ENCODE measurements at regions not wholly inside any gene's neighbourhood (a gene's known extent, or its start where the extent isn't known, plus 50 kb on each side); places are given as distances from the start of the nearest gene placed in this dataset.

- no peak for DNase-seq
These were observed 532.8 kb downstream of the BRD1 start for GRCh38 chr22:49294656-49295464.

- no peak for DNase-seq
These were observed 534.8 kb downstream of the BRD1 start for GRCh38 chr22:49292909-49293308.

GRCh38 chr22:49291781-49292180 lies 535.9 kb downstream of the BRD1 start:
- DNase-seq = no peak

GRCh38 chr22:49291169-49291568 lies 536.5 kb downstream of the BRD1 start:
- no peak for DNase-seq

GRCh38 chr22:49290711-49291110 lies 537.0 kb downstream of the BRD1 start:
- no peak for DNase-seq

- DNase-seq = no peak
These were observed 537.6 kb downstream of the BRD1 start for GRCh38 chr22:49289822-49290679.

- DNase-seq = no peak
These were observed 541.4 kb downstream of the BRD1 start for GRCh38 chr22:49286181-49286760.

GRCh38 chr22:49284931-49285330 lies 542.7 kb downstream of the BRD1 start:
- DNase-seq = no peak

- no peak for DNase-seq
These were observed 543.5 kb downstream of the BRD1 start for GRCh38 chr22:49284056-49284784.

GRCh38 chr22:49282596-49282995 lies 545.1 kb downstream of the BRD1 start:
- no peak for DNase-seq

GRCh38 chr22:49281467-49282340 lies 546.0 kb downstream of the BRD1 start:
- no peak for DNase-seq

- DNase-seq = no peak
These were observed 549.3 kb downstream of the BRD1 start for GRCh38 chr22:49278340-49278739.

- DNase-seq = no peak
These were observed 551.1 kb downstream of the BRD1 start for GRCh38 chr22:49276567-49276966.

- DNase-seq = no peak
These were observed 552.8 kb downstream of the BRD1 start for GRCh38 chr22:49274754-49275380.

GRCh38 chr22:49272546-49273125 lies 555.0 kb downstream of the BRD1 start:
- no peak for DNase-seq

- no peak for DNase-seq
These were observed 555.8 kb downstream of the BRD1 start for GRCh38 chr22:49271831-49272230.

- no peak for DNase-seq
These were observed 556.3 kb downstream of the BRD1 start for GRCh38 chr22:49271369-49271727.

GRCh38 chr22:49270595-49271368 lies 556.9 kb downstream of the BRD1 start:
- DNase-seq = no peak

- no peak for DNase-seq
These were observed 557.7 kb downstream of the BRD1 start for GRCh38 chr22:49269928-49270327.

- no peak for DNase-seq
These were observed 558.3 kb downstream of the BRD1 start for GRCh38 chr22:49269371-49269770.

Measured in inflammatory macrophage treated with lipopolysaccharide for 1 hour (primary cell).